ENCODE measurements at regions not wholly inside any gene's neighbourhood (a gene's known extent, or its start where the extent isn't known, plus 50 kb on each side); places are given as distances from the start of the nearest gene placed in this dataset.

- Mint-ChIP-seq H3K36me3 (ENCODE audit: low read depth) (no peaks in the 10 kb centered on the region), H3K27ac (no peak overlapping the region), H3K27me3 (ENCODE audit: low read depth) (no peaks in the 10 kb centered on the region), H3K4me3 (ENCODE audit: low read depth) (no peak overlapping the region), H3K9me3 (no peaks in the 10 kb centered on the region), H3K4me1 (ENCODE audit: low read depth) (no peaks in the 10 kb centered on the region)
- intact Hi-C loops (cut with micrococcal nuclease) = no loop called here
- DNase-seq (ENCODE audit: low spot score) = no peak
Observed at GRCh38 chr5:174198541-174198940, 153.0 kb downstream of the NSG2 start.

- H3K27ac Mint-ChIP-seq = no peak overlapping the region
- no peaks in the 10 kb centered on the region for H3K36me3 Mint-ChIP-seq (ENCODE audit: low read depth)
- H3K27me3 Mint-ChIP-seq (ENCODE audit: low read depth) = no peaks in the 10 kb centered on the region
- H3K4me1 Mint-ChIP-seq (ENCODE audit: low read depth) = no peaks in the 10 kb centered on the region
- no peak overlapping the region for H3K4me3 Mint-ChIP-seq (ENCODE audit: low read depth)
- H3K9me3 Mint-ChIP-seq = no peaks in the 10 kb centered on the region
- no peak for DNase-seq (ENCODE audit: low spot score)
- intact Hi-C loops (cut with micrococcal nuclease) = no loop called here
Observed at GRCh38 chr5:174202996-174203395, 157.5 kb downstream of the NSG2 start.

- Mint-ChIP-seq H3K27me3 (ENCODE audit: low read depth) (no peaks in the 10 kb centered on the region), H3K4me1 (ENCODE audit: low read depth) (no peaks in the 10 kb centered on the region), H3K9me3 (no peaks in the 10 kb centered on the region), H3K27ac (no peak overlapping the region), H3K36me3 (ENCODE audit: low read depth) (no peaks in the 10 kb centered on the region), H3K4me3 (ENCODE audit: low read depth) (no peak overlapping the region)
- intact Hi-C loops (cut with micrococcal nuclease) = no loop called here
- DNase-seq (ENCODE audit: low spot score) = no peak
Observed at GRCh38 chr5:174204535-174205313, 159.2 kb downstream of the NSG2 start.

- no peaks in the 10 kb centered on the region for H3K9me3 Mint-ChIP-seq
- intact Hi-C loops (cut with micrococcal nuclease) = no loop called here
- no peak overlapping the region for H3K27ac Mint-ChIP-seq
- no peaks in the 10 kb centered on the region for H3K4me1 Mint-ChIP-seq (ENCODE audit: low read depth)
- no peaks in the 10 kb centered on the region for H3K36me3 Mint-ChIP-seq (ENCODE audit: low read depth)
- no peak for DNase-seq (ENCODE audit: low spot score)
- no peak overlapping the region for H3K4me3 Mint-ChIP-seq (ENCODE audit: low read depth)
- no peaks in the 10 kb centered on the region for H3K27me3 Mint-ChIP-seq (ENCODE audit: low read depth)
Observed at GRCh38 chr5:174205939-174206338, 160.4 kb downstream of the NSG2 start.

- Mint-ChIP-seq H3K9me3 (no peaks in the 10 kb centered on the region), H3K27ac (no peak overlapping the region)
Observed at GRCh38 chr5:174210596-174211276, 165.2 kb downstream of the NSG2 start.

GRCh38 chr5:174211277-174211626 is 165.7 kb downstream of the NSG2 start:
- H3K4me1 Mint-ChIP-seq (ENCODE audit: low read depth) = no peaks in the 10 kb centered on the region
- no peaks in the 10 kb centered on the region for H3K36me3 Mint-ChIP-seq (ENCODE audit: low read depth)
- DNase-seq (ENCODE audit: low spot score) = no peak
- H3K27ac Mint-ChIP-seq = no peak overlapping the region
- H3K27me3 Mint-ChIP-seq (ENCODE audit: low read depth) = no peaks in the 10 kb centered on the region
- intact Hi-C loops (cut with micrococcal nuclease) = no loop called here
- no peak overlapping the region for H3K4me3 Mint-ChIP-seq (ENCODE audit: low read depth)
- no peaks in the 10 kb centered on the region for H3K9me3 Mint-ChIP-seq

More at GRCh38 chr5:174210596-174211276, 165.2 kb downstream of the NSG2 start:
- Mint-ChIP-seq H3K4me1 (ENCODE audit: low read depth) (no peaks in the 10 kb centered on the region), H3K36me3 (ENCODE audit: low read depth) (no peaks in the 10 kb centered on the region), H3K27me3 (ENCODE audit: low read depth) (no peaks in the 10 kb centered on the region), H3K4me3 (ENCODE audit: low read depth) (no peak overlapping the region)
- no peak for DNase-seq (ENCODE audit: low spot score)
- intact Hi-C loops (cut with micrococcal nuclease) = no loop called here

- no peaks in the 10 kb centered on the region for H3K27me3 Mint-ChIP-seq (ENCODE audit: low read depth)
- no peaks in the 10 kb centered on the region for H3K36me3 Mint-ChIP-seq (ENCODE audit: low read depth)
- DNase-seq (ENCODE audit: low spot score) = no peak
- no peak overlapping the region for H3K4me3 Mint-ChIP-seq (ENCODE audit: low read depth)
- H3K4me1 Mint-ChIP-seq (ENCODE audit: low read depth) = no peaks in the 10 kb centered on the region
- H3K9me3 Mint-ChIP-seq = no peaks in the 10 kb centered on the region
- intact Hi-C loops (cut with micrococcal nuclease) = no loop called here
- no peak overlapping the region for H3K27ac Mint-ChIP-seq
Observed at GRCh38 chr5:174217527-174217926, 172.0 kb downstream of the NSG2 start.

- H3K9me3 Mint-ChIP-seq = no peaks in the 10 kb centered on the region
Observed at GRCh38 chr5:174218162-174218561, 172.7 kb downstream of the NSG2 start.

GRCh38 chr5:174220417-174220816 is 174.9 kb downstream of the NSG2 start:
- no peaks in the 10 kb centered on the region for H3K27me3 Mint-ChIP-seq (ENCODE audit: low read depth)
- no peak overlapping the region for H3K27ac Mint-ChIP-seq
- no peak for DNase-seq (ENCODE audit: low spot score)
- H3K4me3 Mint-ChIP-seq (ENCODE audit: low read depth) = no peak overlapping the region
- no peaks in the 10 kb centered on the region for H3K36me3 Mint-ChIP-seq (ENCODE audit: low read depth)
- intact Hi-C loops (cut with micrococcal nuclease) = no loop called here
- no peaks in the 10 kb centered on the region for H3K4me1 Mint-ChIP-seq (ENCODE audit: low read depth)
- no peaks in the 10 kb centered on the region for H3K9me3 Mint-ChIP-seq

More at GRCh38 chr5:174218162-174218561, 172.7 kb downstream of the NSG2 start:
- intact Hi-C loops (cut with micrococcal nuclease) = no loop called here
- Mint-ChIP-seq H3K4me3 (ENCODE audit: low read depth) (no peak overlapping the region), H3K4me1 (ENCODE audit: low read depth) (no peaks in the 10 kb centered on the region), H3K27ac (no peak overlapping the region), H3K36me3 (ENCODE audit: low read depth) (no peaks in the 10 kb centered on the region), H3K27me3 (ENCODE audit: low read depth) (no peaks in the 10 kb centered on the region)
- DNase-seq (ENCODE audit: low spot score) = no peak

- H3K27ac Mint-ChIP-seq = no peak overlapping the region
- H3K36me3 Mint-ChIP-seq (ENCODE audit: low read depth) = no peaks in the 10 kb centered on the region
- no peaks in the 10 kb centered on the region for H3K4me1 Mint-ChIP-seq (ENCODE audit: low read depth)
- DNase-seq (ENCODE audit: low spot score) = no peak
- H3K9me3 Mint-ChIP-seq = no peaks in the 10 kb centered on the region
- H3K27me3 Mint-ChIP-seq (ENCODE audit: low read depth) = no peaks in the 10 kb centered on the region
- intact Hi-C loops (cut with micrococcal nuclease) = no loop called here
- H3K4me3 Mint-ChIP-seq (ENCODE audit: low read depth) = no peak overlapping the region
Observed at GRCh38 chr5:174221436-174221835, 175.9 kb downstream of the NSG2 start.

GRCh38 chr5:174221946-174222345 is 176.4 kb downstream of the NSG2 start:
- H3K4me3 Mint-ChIP-seq (ENCODE audit: low read depth) = no peak overlapping the region
- no peak overlapping the region for H3K27ac Mint-ChIP-seq

GRCh38 chr5:174222891-174223290 is 177.4 kb downstream of the NSG2 start:
- intact Hi-C loops (cut with micrococcal nuclease) = no loop called here
- Mint-ChIP-seq H3K4me3 (ENCODE audit: low read depth) (no peak overlapping the region), H3K9me3 (no peaks in the 10 kb centered on the region), H3K4me1 (ENCODE audit: low read depth) (no peaks in the 10 kb centered on the region), H3K36me3 (ENCODE audit: low read depth) (no peaks in the 10 kb centered on the region), H3K27me3 (ENCODE audit: low read depth) (no peaks in the 10 kb centered on the region), H3K27ac (no peak overlapping the region)
- DNase-seq (ENCODE audit: low spot score) = no peak

More at GRCh38 chr5:174221946-174222345, 176.4 kb downstream of the NSG2 start:
- Mint-ChIP-seq H3K9me3 (no peaks in the 10 kb centered on the region), H3K27me3 (ENCODE audit: low read depth) (no peaks in the 10 kb centered on the region), H3K36me3 (ENCODE audit: low read depth) (no peaks in the 10 kb centered on the region), H3K4me1 (ENCODE audit: low read depth) (no peaks in the 10 kb centered on the region)
- DNase-seq (ENCODE audit: low spot score) = no peak
- intact Hi-C loops (cut with micrococcal nuclease) = no loop called here

- Mint-ChIP-seq H3K27ac (no peak overlapping the region), H3K36me3 (ENCODE audit: low read depth) (no peaks in the 10 kb centered on the region), H3K9me3 (no peaks in the 10 kb centered on the region), H3K27me3 (ENCODE audit: low read depth) (no peaks in the 10 kb centered on the region), H3K4me3 (ENCODE audit: low read depth) (no peak overlapping the region), H3K4me1 (ENCODE audit: low read depth) (no peaks in the 10 kb centered on the region)
- no peak for DNase-seq (ENCODE audit: low spot score)
- intact Hi-C loops (cut with micrococcal nuclease) = no loop called here
Observed at GRCh38 chr5:174223355-174223754, 177.8 kb downstream of the NSG2 start.
